Gastrocnemius medialis (tissue), 4 donors: ENCODE measurements at regions not wholly inside any gene's neighbourhood (a gene's known extent, or its start where the extent isn't known, plus 50 kb on each side); places are given as distances from the start of the nearest gene placed in this dataset.

Experiments used
- POLR2A ChIP-seq, 2 donors: fragments of 450-650 bp; IDR thresholded peaks; one replicate each; pipeline ENCODE4 v1.6.1; 2017; ENCODE audit warnings: antibody characterized with exemption in 2 of 2, mild to moderate bottlenecking in 2 of 2, moderate library complexity in 2 of 2
- TF ChIP-seq, protein P1 (sequence below), 5 experiments: fragments of 450-650 bp in 3 of 5; fragments of 200-600 bp in 2 of 5; sonication (generic) in 2 of 5; IDR thresholded peaks in 4 of 5; conservative IDR thresholded peaks in 1 of 5; 1 replicate in 4 of 5; 2 replicates in 1 of 5; pipeline ENCODE4 v1.5.1; 2016 to 2019; ENCODE audit warnings: antibody characterized with exemption in 5 of 5, mild to moderate bottlenecking in 3 of 5, moderate library complexity in 3 of 5

DNA sequence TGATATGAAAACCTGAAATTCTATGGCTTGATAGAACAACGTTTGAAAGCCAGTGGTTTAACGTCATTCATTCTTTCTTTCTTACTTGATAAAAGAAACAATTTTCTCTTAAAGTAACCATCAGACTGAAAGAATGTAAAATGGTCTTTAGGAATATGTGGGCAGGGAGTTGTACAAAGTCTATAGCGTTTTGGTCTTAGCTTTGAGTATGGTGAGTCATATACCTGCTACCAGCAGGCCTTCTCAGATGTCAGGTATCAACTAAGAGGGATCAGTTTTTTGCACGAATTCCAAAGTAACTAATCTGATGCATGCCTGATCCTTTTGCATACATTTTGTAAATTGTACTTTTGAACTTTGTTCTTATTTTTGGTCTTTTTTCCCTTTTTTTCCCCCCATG is 101.5 kb upstream of the DSEL start:
- TF ChIP-seq, protein P1, sequence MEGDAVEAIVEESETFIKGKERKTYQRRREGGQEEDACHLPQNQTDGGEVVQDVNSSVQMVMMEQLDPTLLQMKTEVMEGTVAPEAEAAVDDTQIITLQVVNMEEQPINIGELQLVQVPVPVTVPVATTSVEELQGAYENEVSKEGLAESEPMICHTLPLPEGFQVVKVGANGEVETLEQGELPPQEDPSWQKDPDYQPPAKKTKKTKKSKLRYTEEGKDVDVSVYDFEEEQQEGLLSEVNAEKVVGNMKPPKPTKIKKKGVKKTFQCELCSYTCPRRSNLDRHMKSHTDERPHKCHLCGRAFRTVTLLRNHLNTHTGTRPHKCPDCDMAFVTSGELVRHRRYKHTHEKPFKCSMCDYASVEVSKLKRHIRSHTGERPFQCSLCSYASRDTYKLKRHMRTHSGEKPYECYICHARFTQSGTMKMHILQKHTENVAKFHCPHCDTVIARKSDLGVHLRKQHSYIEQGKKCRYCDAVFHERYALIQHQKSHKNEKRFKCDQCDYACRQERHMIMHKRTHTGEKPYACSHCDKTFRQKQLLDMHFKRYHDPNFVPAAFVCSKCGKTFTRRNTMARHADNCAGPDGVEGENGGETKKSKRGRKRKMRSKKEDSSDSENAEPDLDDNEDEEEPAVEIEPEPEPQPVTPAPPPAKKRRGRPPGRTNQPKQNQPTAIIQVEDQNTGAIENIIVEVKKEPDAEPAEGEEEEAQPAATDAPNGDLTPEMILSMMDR (IDR thresholded peaks at IDR 0.05 in 4 of 5, conservative IDR thresholded peaks at IDR 0.05 in 1 of 5), result no peak
- TF ChIP-seq POLR2A (IDR thresholded peaks at IDR 0.05), result no peak
